WTC11 (cell line): ENCODE measurements at regions not wholly inside any gene's neighbourhood (a gene's known extent, or its start where the extent isn't known, plus 50 kb on each side); places are given as distances from the start of the nearest gene placed in this dataset.

Experiments used
- MAX ChIP-seq: sonication (generic); formaldehyde crosslinking; IDR thresholded peaks from 2 replicates; pipeline ENCODE4 v1.8.0; 2022; ENCODE audit warnings: mild to moderate bottlenecking, missing genetic modification reagents
- RELA ChIP-seq: sonication (generic); formaldehyde crosslinking; IDR thresholded peaks from 2 replicates; pipeline ENCODE4 v1.8.1; 2022; ENCODE audit warnings: missing genetic modification reagents, mild to moderate bottlenecking, borderline replicate concordance
- TP53 ChIP-seq: sonication (generic); formaldehyde crosslinking; IDR thresholded peaks from 2 replicates; pipeline ENCODE4 v1.8.1; 2023; ENCODE audit warnings: mild to moderate bottlenecking, missing genetic modification reagents

- no peak for TF ChIP-seq TP53
- no peak for TF ChIP-seq RELA (CRISPR knock-in tag)
- no peak for TF ChIP-seq MAX (CRISPR knock-in tag)
Observed at GRCh38 chr1:209370241-209370995, 213.1 kb upstream of the CAMK1G start.
